ENCODE measurements at regions not wholly inside any gene's neighbourhood (a gene's known extent, or its start where the extent isn't known, plus 50 kb on each side); places are given as distances from the start of the nearest gene placed in this dataset.

GRCh38 chr2:6213056-6213780, 521.0 kb downstream of the SOX11 start:
- TF ChIP-seq POLR2AphosphoS5 (IDR thresholded peaks at IDR 0.05) (no peak), POLR2A (IDR thresholded peaks at IDR 0.05) (no peak), CTCF (IDR thresholded peaks at IDR 0.05) (no peak)
